Glutamatergic neuron (in vitro differentiated cells): ENCODE measurements at regions not wholly inside any gene's neighbourhood (a gene's known extent, or its start where the extent isn't known, plus 50 kb on each side); places are given as distances from the start of the nearest gene placed in this dataset.
"Not testable (repeated sequence)": the region's sequence is repeated elsewhere in the genome, so short reads cannot be mapped to it uniquely, and the experiment has no call there.

Source experiments
- DNase-seq: peaks from one replicate; pipeline ENCODE4 v3.0.0; 2022
- H3K27ac Mint-ChIP-seq: one replicate; pipeline ENCODE4 v1.8.0; 2020; ENCODE audit warnings: mild to moderate bottlenecking, mixed read lengths, inconsistent platforms; ENCODE audit not compliant: unreplicated experiment
- H3K27me3 Mint-ChIP-seq: one replicate; pipeline ENCODE4 v1.8.0; 2020; ENCODE audit warnings: mild to moderate bottlenecking, moderate library complexity, mixed read lengths, inconsistent platforms; ENCODE audit not compliant: unreplicated experiment
- H3K36me3 Mint-ChIP-seq: one replicate; pipeline ENCODE4 v1.8.0; 2020; ENCODE audit warnings: mild to moderate bottlenecking, mixed read lengths, inconsistent platforms; ENCODE audit not compliant: unreplicated experiment
- H3K4me1 Mint-ChIP-seq: one replicate; pipeline ENCODE4 v1.8.0; 2020; ENCODE audit warnings: mild to moderate bottlenecking, low read depth, mixed read lengths, inconsistent platforms; ENCODE audit not compliant: unreplicated experiment
- H3K4me3 Mint-ChIP-seq: one replicate; pipeline ENCODE4 v1.8.0; 2020; ENCODE audit warnings: mild to moderate bottlenecking, mixed read lengths, inconsistent platforms; ENCODE audit not compliant: unreplicated experiment
- H3K9me3 Mint-ChIP-seq: one replicate; pipeline ENCODE4 v1.8.0; 2020; ENCODE audit warnings: mild to moderate bottlenecking, moderate library complexity, mixed read lengths, inconsistent platforms; ENCODE audit not compliant: unreplicated experiment
- TF ChIP-seq, protein P1 (sequence below): fragments of 200-600 bp; sonication (generic); IDR thresholded peaks from one replicate; pipeline ENCODE4 v1.5.0; 2021; ENCODE audit not compliant: partially characterized antibody, unreplicated experiment

DNA sequence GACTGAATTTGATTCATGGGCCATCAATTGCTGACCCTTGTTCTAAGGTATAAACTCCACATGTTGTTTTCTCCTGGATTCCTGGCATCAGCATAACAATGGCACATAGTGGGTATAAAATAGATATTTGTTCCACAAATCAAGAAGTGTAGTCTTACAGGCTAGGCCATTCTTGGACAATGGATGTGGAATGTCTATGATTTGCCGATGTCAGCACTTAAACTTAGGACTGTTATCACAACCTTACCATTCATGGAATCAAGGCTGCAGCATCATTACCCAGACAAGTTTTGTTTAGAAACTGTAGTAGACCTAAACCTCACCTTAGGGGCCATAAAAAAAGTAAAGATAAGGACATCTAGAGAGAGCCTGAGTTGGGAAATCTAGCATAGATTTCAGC is 680.0 kb downstream of the BRINP1 start:
- Mint-ChIP-seq H3K27ac (no peak overlapping the region), H3K9me3 (no peaks in the 10 kb centered on the region), H3K4me3 (no peak overlapping the region), H3K4me1 (no peaks in the 10 kb centered on the region), H3K36me3 (no peaks in the 10 kb centered on the region), H3K27me3 (no peaks in the 10 kb centered on the region)
- no peak for DNase-seq
- TF ChIP-seq, protein P1, sequence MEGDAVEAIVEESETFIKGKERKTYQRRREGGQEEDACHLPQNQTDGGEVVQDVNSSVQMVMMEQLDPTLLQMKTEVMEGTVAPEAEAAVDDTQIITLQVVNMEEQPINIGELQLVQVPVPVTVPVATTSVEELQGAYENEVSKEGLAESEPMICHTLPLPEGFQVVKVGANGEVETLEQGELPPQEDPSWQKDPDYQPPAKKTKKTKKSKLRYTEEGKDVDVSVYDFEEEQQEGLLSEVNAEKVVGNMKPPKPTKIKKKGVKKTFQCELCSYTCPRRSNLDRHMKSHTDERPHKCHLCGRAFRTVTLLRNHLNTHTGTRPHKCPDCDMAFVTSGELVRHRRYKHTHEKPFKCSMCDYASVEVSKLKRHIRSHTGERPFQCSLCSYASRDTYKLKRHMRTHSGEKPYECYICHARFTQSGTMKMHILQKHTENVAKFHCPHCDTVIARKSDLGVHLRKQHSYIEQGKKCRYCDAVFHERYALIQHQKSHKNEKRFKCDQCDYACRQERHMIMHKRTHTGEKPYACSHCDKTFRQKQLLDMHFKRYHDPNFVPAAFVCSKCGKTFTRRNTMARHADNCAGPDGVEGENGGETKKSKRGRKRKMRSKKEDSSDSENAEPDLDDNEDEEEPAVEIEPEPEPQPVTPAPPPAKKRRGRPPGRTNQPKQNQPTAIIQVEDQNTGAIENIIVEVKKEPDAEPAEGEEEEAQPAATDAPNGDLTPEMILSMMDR, result no peak

DNA sequence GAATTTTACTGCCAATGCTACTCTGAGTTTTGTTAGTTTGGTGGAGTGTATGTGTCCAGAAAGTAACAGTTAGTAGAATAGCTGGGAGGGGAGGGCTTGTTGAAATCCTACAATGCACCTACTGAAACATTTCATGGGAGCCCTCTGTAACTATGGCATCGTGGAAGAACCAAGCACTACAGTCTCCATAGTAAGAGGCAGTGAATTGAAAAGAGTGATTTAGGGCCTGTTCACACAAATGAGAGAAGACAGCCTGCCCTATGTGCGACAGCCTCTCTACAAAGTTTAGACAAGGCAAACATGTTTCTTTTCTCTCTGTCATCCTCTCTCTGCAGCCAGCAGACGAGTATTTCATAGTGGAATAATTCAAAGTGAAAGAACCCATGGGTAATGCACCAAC is 676.6 kb downstream of the BRINP1 start:
- no peaks in the 10 kb centered on the region for H3K27me3 Mint-ChIP-seq
- TF ChIP-seq, protein P1, result no peak
- H3K9me3 Mint-ChIP-seq, result no peaks in the 10 kb centered on the region
- H3K4me3 Mint-ChIP-seq, result no peak overlapping the region
- no peak overlapping the region for H3K27ac Mint-ChIP-seq
- no peaks in the 10 kb centered on the region for H3K36me3 Mint-ChIP-seq
- H3K4me1 Mint-ChIP-seq, result no peaks in the 10 kb centered on the region
- DNase-seq, result no peak

DNA sequence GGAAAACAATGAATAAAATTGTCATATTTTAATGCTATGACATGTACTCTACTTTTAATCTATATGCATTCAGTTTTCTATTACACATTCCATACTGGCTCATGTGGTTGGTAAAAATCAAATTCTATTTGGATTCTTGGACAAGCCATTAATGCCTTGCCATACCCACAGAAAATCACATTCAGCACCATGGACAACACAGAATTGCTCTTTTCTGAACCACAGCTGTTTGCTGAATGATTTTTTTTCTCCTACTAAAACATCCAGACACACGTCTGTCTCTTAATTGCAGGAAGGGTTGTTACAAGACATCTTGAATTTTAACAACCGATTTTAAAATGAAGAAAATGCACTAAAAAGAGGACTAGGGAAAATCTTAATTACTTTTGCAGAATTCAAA is 675.6 kb downstream of the BRINP1 start:
- no peaks in the 10 kb centered on the region for H3K9me3 Mint-ChIP-seq
- H3K4me1 Mint-ChIP-seq, result no peaks in the 10 kb centered on the region
- DNase-seq, result no peak
- H3K4me3 Mint-ChIP-seq, result no peak overlapping the region
- TF ChIP-seq, protein P1, result no peak
- H3K27me3 Mint-ChIP-seq, result no peaks in the 10 kb centered on the region
- H3K27ac Mint-ChIP-seq, result no peak overlapping the region
- no peaks in the 10 kb centered on the region for H3K36me3 Mint-ChIP-seq

DNA sequence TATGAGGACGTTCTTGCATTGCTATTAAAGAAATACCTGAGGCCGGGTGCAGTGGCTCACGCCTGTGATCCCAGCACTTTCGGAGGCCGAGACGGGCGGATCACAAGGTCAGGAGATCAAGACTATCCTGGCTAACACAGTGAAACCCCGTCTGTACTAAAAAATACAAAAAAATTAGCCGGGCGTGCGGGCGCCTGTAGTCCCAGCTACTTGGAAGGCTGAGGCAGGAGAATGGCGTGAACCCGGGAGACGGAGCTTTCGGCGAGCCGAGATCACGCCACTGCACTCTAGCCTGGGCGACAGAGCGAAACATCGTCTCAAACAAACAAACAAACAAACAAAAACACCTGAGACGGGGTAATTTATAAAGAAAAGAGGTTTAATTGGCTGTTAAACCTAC is 674.0 kb downstream of the BRINP1 start:
- not testable (repeated sequence) for H3K27ac Mint-ChIP-seq, H3K36me3 Mint-ChIP-seq, H3K27me3 Mint-ChIP-seq, DNase-seq, H3K4me3 Mint-ChIP-seq, H3K9me3 Mint-ChIP-seq, H3K4me1 Mint-ChIP-seq

DNA sequence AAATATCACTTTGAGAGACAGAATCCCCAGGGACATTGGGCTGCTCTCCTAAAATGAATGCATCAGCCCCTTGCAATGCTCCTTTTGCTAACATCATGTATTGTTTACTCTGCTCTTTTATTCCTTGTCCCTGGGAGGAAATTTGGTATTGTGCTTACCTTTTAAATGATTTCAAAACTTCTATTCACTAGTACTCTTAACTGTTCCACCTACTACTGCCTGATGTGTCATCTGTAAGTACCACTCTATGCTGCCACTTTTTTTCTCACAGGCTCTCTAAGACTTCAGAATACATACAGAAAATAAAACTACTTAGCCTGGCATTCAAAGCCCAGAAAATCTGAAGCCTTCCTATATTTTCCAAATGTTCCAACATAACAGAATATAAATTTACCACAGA is 667.2 kb downstream of the BRINP1 start:
- no peak for DNase-seq
- H3K4me3 Mint-ChIP-seq, result no peak overlapping the region
- no peaks in the 10 kb centered on the region for H3K9me3 Mint-ChIP-seq
- no peak overlapping the region for H3K27ac Mint-ChIP-seq
- no peaks in the 10 kb centered on the region for H3K27me3 Mint-ChIP-seq
- no peaks in the 10 kb centered on the region for H3K36me3 Mint-ChIP-seq
- TF ChIP-seq, protein P1, result no peak
- H3K4me1 Mint-ChIP-seq, result no peaks in the 10 kb centered on the region

GRCh38 chr9:118711843-118712242 is 657.4 kb downstream of the BRINP1 start:
- Mint-ChIP-seq H3K27me3 (no peaks in the 10 kb centered on the region), H3K27ac (peak overlapping the region; percentile 36), H3K4me1 (peaks cover 6% of the 10 kb centered on the region), H3K9me3 (no peaks in the 10 kb centered on the region), H3K4me3 (no peak overlapping the region), H3K36me3 (no peaks in the 10 kb centered on the region)
- TF ChIP-seq, protein P1, result no peak
- DNase-seq, result peak; percentile 24
